ENCODE measurements at regions not wholly inside any gene's neighbourhood (a gene's known extent, or its start where the extent isn't known, plus 50 kb on each side); places are given as distances from the start of the nearest gene placed in this dataset.
"Not testable (repeated sequence)": the region's sequence is repeated elsewhere in the genome, so short reads cannot be mapped to it uniquely, and the experiment has no call there.

- DNase-seq, result no peak
Observed at GRCh38 chr1:68780919-68781318, 284.0 kb upstream of the DEPDC1 start.

- no peak for DNase-seq
Observed at GRCh38 chr1:68782890-68783289, 286.0 kb upstream of the DEPDC1 start.

- no peak for DNase-seq
Observed at GRCh38 chr1:68785328-68785727, 288.4 kb upstream of the DEPDC1 start.

GRCh38 chr1:68788762-68789161 lies 291.9 kb upstream of the DEPDC1 start:
- DNase-seq, result no peak

GRCh38 chr1:68791800-68792199 lies 294.9 kb upstream of the DEPDC1 start:
- DNase-seq, result no peak

- no peak for DNase-seq
Observed at GRCh38 chr1:68795956-68796355, 299.1 kb upstream of the DEPDC1 start.

GRCh38 chr1:68796888-68797287 lies 300.0 kb upstream of the DEPDC1 start:
- no peak for DNase-seq

- DNase-seq, result no peak
Observed at GRCh38 chr1:68798071-68798470, 301.2 kb upstream of the DEPDC1 start.

- DNase-seq, result no peak
Observed at GRCh38 chr1:68799096-68799495, 302.2 kb upstream of the DEPDC1 start.

GRCh38 chr1:68800182-68800581 lies 303.3 kb upstream of the DEPDC1 start:
- no peak for DNase-seq

- DNase-seq, result no peak
Observed at GRCh38 chr1:68801440-68801839, 304.6 kb upstream of the DEPDC1 start.

GRCh38 chr1:68805097-68805641 lies 308.3 kb upstream of the DEPDC1 start:
- DNase-seq, result no peak

GRCh38 chr1:68808351-68808750 lies 311.5 kb upstream of the DEPDC1 start:
- DNase-seq, result peak in 4 of 58 donors; percentile 1 to 13 (median 6)

GRCh38 chr1:68811806-68812205 lies 314.9 kb upstream of the DEPDC1 start:
- DNase-seq, result peak in 24 of 58 donors; percentile 2 to 51 (median 14)

- peak in 2 of 58 donors; percentile 6 to 39 for DNase-seq
Observed at GRCh38 chr1:68812333-68812732, 315.5 kb upstream of the DEPDC1 start.

- peak in 7 of 58 donors; percentile 0 to 32 (median 2) for DNase-seq
Observed at GRCh38 chr1:68814067-68814466, 317.2 kb upstream of the DEPDC1 start.

GRCh38 chr1:68815632-68816031 lies 318.8 kb upstream of the DEPDC1 start:
- no peak for DNase-seq

GRCh38 chr1:68817505-68818210 lies 320.8 kb upstream of the DEPDC1 start:
- not testable (repeated sequence) for DNase-seq

- peak in 1 of 58 donors; percentile 3 for DNase-seq
Observed at GRCh38 chr1:68819190-68819829, 322.4 kb upstream of the DEPDC1 start.

GRCh38 chr1:68820151-68820550 lies 323.3 kb upstream of the DEPDC1 start:
- DNase-seq, result no peak

- DNase-seq, result no peak
Observed at GRCh38 chr1:68826836-68827235, 330.0 kb upstream of the DEPDC1 start.

- no peak for DNase-seq
Observed at GRCh38 chr1:68827261-68827660, 330.4 kb upstream of the DEPDC1 start.

- DNase-seq, result no peak
Observed at GRCh38 chr1:68828013-68828412, 331.1 kb upstream of the DEPDC1 start.
